CD8-positive, alpha-beta memory T cell (primary cell): ENCODE measurements at regions not wholly inside any gene's neighbourhood (a gene's known extent, or its start where the extent isn't known, plus 50 kb on each side); places are given as distances from the start of the nearest gene placed in this dataset.

Source experiments
- CTCF ChIA-PET: fragments of 350-600 bp; sonication (Branson Sonifier 250); formaldehyde crosslinking; loops from one replicate; lab custom pipeline; 2021; ENCODE audit warnings: antibody characterized with exemption; lab: Charles Lee
- POLR2A ChIA-PET: fragments of 350-600 bp; sonication (Branson Sonifier 250); formaldehyde crosslinking; loops from one replicate; lab custom pipeline; 2021; ENCODE audit warnings: antibody characterized with exemption; lab: Charles Lee
- DNase-seq, 5 donors: peaks; one replicate each; pipeline versions ENCODE4 v3.0.0 to v3.0.0-alpha.2; 2020 to 2022; ENCODE audit warnings: mixed read lengths in 1 of 5
- H3K27ac ChIP-seq: one replicate; pipeline ENCODE4 v1.7.0; 2013; ENCODE audit warnings: low read depth, mild to moderate bottlenecking, low read length, moderate library complexity
- H3K27me3 ChIP-seq: 2 replicates; pipeline ENCODE4 v1.7.0; 2013; ENCODE audit warnings: low read length, mild to moderate bottlenecking; ENCODE audit not compliant: insufficient read depth, poor library complexity, severe bottlenecking
- H3K36me3 ChIP-seq: 2 replicates; pipeline ENCODE4 v1.7.0; 2013; ENCODE audit warnings: mild to moderate bottlenecking, low read length, moderate library complexity; ENCODE audit not compliant: insufficient read depth
- H3K4me1 ChIP-seq: 2 replicates; pipeline ENCODE4 v1.7.0; 2013; ENCODE audit warnings: mild to moderate bottlenecking, low read length, moderate library complexity; ENCODE audit not compliant: insufficient read depth
- H3K4me3 ChIP-seq: 2 replicates; pipeline ENCODE4 v1.7.0; 2013; ENCODE audit warnings: mild to moderate bottlenecking, low read length
- H3K9me3 ChIP-seq: 2 replicates; pipeline ENCODE4 v1.7.0; 2013; ENCODE audit warnings: mild to moderate bottlenecking, low read length
- H3K27ac Mint-ChIP-seq, 8 donors: one replicate each; pipeline ENCODE4 v1.8.0; 2020 to 2021; ENCODE audit warnings: mixed read lengths in 8 of 8, mild to moderate bottlenecking in 6 of 8, inconsistent platforms in 3 of 8, moderate library complexity in 3 of 8
- H3K27me3 Mint-ChIP-seq, 2 donors: one replicate each; pipeline ENCODE4 v1.8.0; 2020 to 2021; ENCODE audit warnings: mixed read lengths in 2 of 2, mild to moderate bottlenecking in 1 of 2, moderate library complexity in 1 of 2
- H3K36me3 Mint-ChIP-seq, 3 donors: one replicate each; pipeline ENCODE4 v1.8.0; 2020 to 2021; ENCODE audit warnings: mixed read lengths in 3 of 3, inconsistent platforms in 1 of 3, mild to moderate bottlenecking in 1 of 3
- H3K4me1 Mint-ChIP-seq, 3 donors: one replicate each; pipeline ENCODE4 v1.8.0; 2020 to 2021; ENCODE audit warnings: mixed read lengths in 3 of 3, inconsistent platforms in 1 of 3, mild to moderate bottlenecking in 1 of 3
- H3K4me3 Mint-ChIP-seq, 7 donors: one replicate each; pipeline ENCODE4 v1.8.0; 2020 to 2021; ENCODE audit warnings: mixed read lengths in 7 of 7, mild to moderate bottlenecking in 6 of 7, moderate library complexity in 4 of 7, inconsistent platforms in 2 of 7
- H3K9me3 Mint-ChIP-seq, 5 donors: one replicate each; pipeline ENCODE4 v1.8.0; 2020 to 2022; ENCODE audit warnings: mixed read lengths in 5 of 5, mild to moderate bottlenecking in 3 of 5, moderate library complexity in 2 of 5, inconsistent platforms in 1 of 5

DNA sequence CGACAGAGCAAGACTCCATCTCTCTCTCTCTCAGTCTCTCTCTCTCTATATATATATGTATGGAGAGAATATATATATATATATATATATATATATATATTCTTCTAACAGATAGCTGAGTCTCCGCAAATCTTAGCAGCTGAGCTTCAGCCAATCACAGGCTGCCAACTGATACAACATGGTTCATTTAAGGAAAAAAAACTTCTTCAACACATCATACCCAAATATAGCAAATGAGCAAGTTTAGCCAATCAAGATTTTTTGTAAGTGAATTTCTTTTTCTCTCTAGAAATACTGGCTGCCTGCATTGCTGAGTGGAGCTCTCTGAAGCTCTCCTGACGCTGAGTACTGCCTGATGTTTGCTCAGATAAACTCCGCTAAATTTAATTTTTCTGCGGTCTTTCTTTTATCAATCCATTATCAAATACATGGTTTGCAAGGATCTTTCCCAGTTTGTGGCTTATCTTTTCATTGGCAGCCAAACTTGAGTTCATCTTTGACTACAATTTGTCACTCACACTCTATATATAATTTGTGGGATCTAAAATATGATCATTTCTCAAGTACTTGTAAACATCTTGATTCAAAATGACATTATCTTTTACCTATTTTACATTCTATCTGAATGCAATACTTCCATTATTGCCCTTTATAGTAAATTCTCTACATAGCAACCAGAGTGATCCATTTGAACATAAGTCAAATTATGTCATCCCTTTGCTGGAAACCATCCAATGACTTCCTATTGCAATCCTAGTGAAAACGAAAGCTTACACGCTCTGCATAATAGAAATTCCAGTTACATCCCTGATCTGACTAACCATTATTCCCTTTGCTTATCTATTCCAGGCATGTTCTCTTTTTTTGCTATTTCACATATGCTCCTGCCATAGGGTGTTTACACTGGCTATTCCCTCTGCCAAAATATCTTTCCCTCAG is 2131.7 kb downstream of the MRPL39 start:
- CTCF ChIA-PET = no interaction called here
- Histone ChIP-seq H3K4me3 (no peak overlapping the region), H3K27ac (no peak overlapping the region), H3K9me3 (no peaks in the 10 kb centered on the region), H3K27me3 (no peaks in the 10 kb centered on the region), H3K4me1 (no peaks in the 10 kb centered on the region), H3K36me3 (no peaks in the 10 kb centered on the region)
- Mint-ChIP-seq H3K4me1 (no peaks in the 10 kb centered on the region), H3K9me3 (peaks cover 0 to 11% (median 2%) of the 10 kb centered on the region in 5 donors), H3K27me3 (no peaks in the 10 kb centered on the region), H3K36me3 (no peaks in the 10 kb centered on the region), H3K27ac (no peak overlapping the region), H3K4me3 (no peak overlapping the region)
- DNase-seq = no peak
- POLR2A ChIA-PET = no interaction called here

- POLR2A ChIA-PET = no interaction called here
- Mint-ChIP-seq H3K4me1 (no peaks in the 10 kb centered on the region), H3K9me3 (peaks cover 0 to 8% (median 2%) of the 10 kb centered on the region in 5 donors), H3K36me3 (no peaks in the 10 kb centered on the region), H3K4me3 (no peak overlapping the region), H3K27ac (no peak overlapping the region), H3K27me3 (no peaks in the 10 kb centered on the region)
- Histone ChIP-seq H3K27ac (no peak overlapping the region), H3K4me1 (no peaks in the 10 kb centered on the region), H3K27me3 (no peaks in the 10 kb centered on the region), H3K4me3 (no peak overlapping the region), H3K36me3 (no peaks in the 10 kb centered on the region), H3K9me3 (no peaks in the 10 kb centered on the region)
- no peak for DNase-seq
- CTCF ChIA-PET = no interaction called here
Measured at GRCh38 chr21:23471877-23472276, 2135.4 kb downstream of the MRPL39 start.

DNA sequence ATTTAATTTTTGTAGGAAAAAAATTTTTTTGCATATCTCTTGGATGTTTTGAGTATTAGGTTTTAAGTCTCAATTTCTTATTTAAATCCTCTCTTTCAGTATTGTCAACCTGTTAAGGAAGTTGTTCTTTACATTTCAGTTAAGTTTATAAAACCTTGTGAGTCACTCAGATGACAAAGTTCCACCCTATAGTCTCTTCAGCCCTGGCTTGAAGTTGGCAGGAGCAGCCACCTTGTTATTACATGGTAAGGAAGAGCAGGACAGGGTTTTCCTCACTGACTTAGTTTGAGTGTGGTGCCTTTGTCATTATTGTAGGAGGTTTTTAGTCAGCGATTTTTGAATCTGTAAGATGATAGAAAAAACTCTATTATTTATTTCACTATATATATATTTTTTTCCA is 2143.9 kb downstream of the MRPL39 start:
- no peaks in the 10 kb centered on the region for H3K36me3 ChIP-seq
- Mint-ChIP-seq H3K27ac (no peak overlapping the region), H3K36me3 (no peaks in the 10 kb centered on the region), H3K27me3 (no peaks in the 10 kb centered on the region), H3K4me1 (no peaks in the 10 kb centered on the region), H3K9me3 (peaks cover 2 to 24% (median 6%) of the 10 kb centered on the region in 5 donors), H3K4me3 (no peak overlapping the region)
- CTCF ChIA-PET = no interaction called here
- H3K4me1 ChIP-seq = no peaks in the 10 kb centered on the region
- no peaks in the 10 kb centered on the region for H3K9me3 ChIP-seq
- POLR2A ChIA-PET = no interaction called here
- H3K27me3 ChIP-seq = no peaks in the 10 kb centered on the region
- no peak for DNase-seq
- no peak overlapping the region for H3K4me3 ChIP-seq
- no peak overlapping the region for H3K27ac ChIP-seq

- POLR2A ChIA-PET = no interaction called here
- CTCF ChIA-PET = no interaction called here
- H3K9me3 ChIP-seq = no peaks in the 10 kb centered on the region
- H3K27ac ChIP-seq = no peak overlapping the region
- H3K27me3 ChIP-seq = no peaks in the 10 kb centered on the region
- H3K36me3 Mint-ChIP-seq = no peaks in the 10 kb centered on the region
- no peak overlapping the region for H3K27ac Mint-ChIP-seq
- H3K4me3 Mint-ChIP-seq = no peak overlapping the region
- H3K4me3 ChIP-seq = no peak overlapping the region
- H3K4me1 Mint-ChIP-seq = no peaks in the 10 kb centered on the region
- no peaks in the 10 kb centered on the region for H3K4me1 ChIP-seq
- H3K36me3 ChIP-seq = no peaks in the 10 kb centered on the region
- H3K27me3 Mint-ChIP-seq = no peaks in the 10 kb centered on the region
- H3K9me3 Mint-ChIP-seq = peaks cover 0 to 14% (median 6%) of the 10 kb centered on the region in 5 donors
- no peak for DNase-seq
Measured at GRCh38 chr21:23455676-23456075, 2151.6 kb downstream of the MRPL39 start.

GRCh38 chr21:23452384-23453083 is 2154.7 kb downstream of the MRPL39 start:
- DNase-seq = no peak
- no peak overlapping the region for H3K27ac Mint-ChIP-seq
- no peaks in the 10 kb centered on the region for H3K4me1 Mint-ChIP-seq

GRCh38 chr21:23445307-23445706 is 2162.0 kb downstream of the MRPL39 start:
- H3K27ac ChIP-seq = no peak overlapping the region
- no peaks in the 10 kb centered on the region for H3K4me1 ChIP-seq
- no peak for DNase-seq
- Mint-ChIP-seq H3K9me3 (peaks cover 0 to 18% (median 2%) of the 10 kb centered on the region in 5 donors), H3K36me3 (no peaks in the 10 kb centered on the region), H3K4me1 (no peaks in the 10 kb centered on the region), H3K27ac (no peak overlapping the region), H3K27me3 (no peaks in the 10 kb centered on the region), H3K4me3 (no peak overlapping the region)
- no peaks in the 10 kb centered on the region for H3K9me3 ChIP-seq
- H3K27me3 ChIP-seq = no peaks in the 10 kb centered on the region
- POLR2A ChIA-PET = no interaction called here
- H3K4me3 ChIP-seq = no peak overlapping the region
- CTCF ChIA-PET = no interaction called here
- no peaks in the 10 kb centered on the region for H3K36me3 ChIP-seq

More at GRCh38 chr21:23452384-23453083, 2154.7 kb downstream of the MRPL39 start:
- Histone ChIP-seq H3K9me3 (no peaks in the 10 kb centered on the region), H3K27ac (no peak overlapping the region), H3K4me1 (no peaks in the 10 kb centered on the region), H3K27me3 (no peaks in the 10 kb centered on the region), H3K4me3 (no peak overlapping the region), H3K36me3 (no peaks in the 10 kb centered on the region)
- H3K9me3 Mint-ChIP-seq = peaks cover 0 to 7% (median 3%) of the 10 kb centered on the region in 5 donors
- POLR2A ChIA-PET = no interaction called here
- CTCF ChIA-PET = no interaction called here
- H3K36me3 Mint-ChIP-seq = no peaks in the 10 kb centered on the region
- no peak overlapping the region for H3K4me3 Mint-ChIP-seq
- H3K27me3 Mint-ChIP-seq = no peaks in the 10 kb centered on the region

DNA sequence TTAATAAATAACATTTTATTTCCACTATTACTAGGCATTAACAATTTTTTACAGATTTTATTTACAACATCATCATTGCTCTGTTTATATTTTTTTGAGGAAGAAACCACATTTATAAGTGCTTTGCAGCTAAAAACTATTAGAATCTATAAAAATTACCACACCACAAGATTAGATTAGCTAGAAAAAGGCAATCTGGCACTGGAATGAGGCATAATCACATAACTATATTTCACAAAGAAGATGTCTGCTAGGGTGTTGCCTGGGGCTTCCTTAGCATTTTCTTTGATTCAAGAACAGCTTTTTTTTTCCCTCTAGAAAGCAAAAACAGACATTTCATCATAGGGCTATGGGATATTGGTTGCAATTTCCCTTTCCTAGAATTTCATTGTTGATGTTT is 2169.2 kb downstream of the MRPL39 start:
- Mint-ChIP-seq H3K4me3 (no peak overlapping the region), H3K9me3 (peaks cover 1 to 16% (median 6%) of the 10 kb centered on the region in 5 donors), H3K27me3 (no peaks in the 10 kb centered on the region), H3K4me1 (no peaks in the 10 kb centered on the region), H3K36me3 (no peaks in the 10 kb centered on the region), H3K27ac (no peak overlapping the region)
- H3K4me1 ChIP-seq = no peaks in the 10 kb centered on the region
- H3K9me3 ChIP-seq = no peaks in the 10 kb centered on the region
- no peaks in the 10 kb centered on the region for H3K27me3 ChIP-seq
- DNase-seq = no peak
- no peak overlapping the region for H3K27ac ChIP-seq
- CTCF ChIA-PET = no interaction called here
- no peaks in the 10 kb centered on the region for H3K36me3 ChIP-seq
- H3K4me3 ChIP-seq = no peak overlapping the region
- POLR2A ChIA-PET = no interaction called here

DNA sequence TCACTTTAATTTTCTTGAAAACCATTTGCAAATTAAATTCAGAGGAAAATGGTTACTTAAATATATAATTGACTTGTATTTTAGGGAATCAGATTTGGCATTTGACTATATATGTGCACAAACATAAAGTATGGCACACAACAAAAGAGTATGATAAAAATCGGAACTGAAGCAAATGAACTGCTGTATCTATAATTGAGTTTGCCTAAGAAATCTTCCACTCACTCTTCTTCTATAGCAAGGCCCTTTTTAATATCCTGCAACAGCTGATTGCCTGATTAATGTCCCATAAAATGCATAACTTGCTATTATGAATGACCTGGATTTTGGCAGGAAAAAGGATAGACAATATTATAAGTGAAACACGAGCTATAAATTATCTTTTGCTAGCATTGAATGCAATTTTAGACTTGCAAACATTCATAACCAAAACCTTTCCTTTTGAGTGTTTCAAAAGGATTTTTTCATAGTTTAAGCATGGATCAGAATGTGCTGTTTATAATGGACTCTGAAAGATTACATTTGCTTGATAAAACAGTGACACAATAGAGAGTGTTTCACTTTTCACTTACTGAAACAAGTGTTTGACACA is 2204.3 kb downstream of the MRPL39 start:
- no peak overlapping the region for H3K4me3 Mint-ChIP-seq
- ChIA-PET POLR2A (no interaction called here), CTCF (no interaction called here)
- no peak for DNase-seq
- peaks cover 0 to 10% (median 5%) of the 10 kb centered on the region in 5 donors for H3K9me3 Mint-ChIP-seq
- no peaks in the 10 kb centered on the region for H3K9me3 ChIP-seq
- no peak overlapping the region for H3K27ac Mint-ChIP-seq
- H3K4me1 Mint-ChIP-seq = no peaks in the 10 kb centered on the region
- H3K27me3 Mint-ChIP-seq = no peaks in the 10 kb centered on the region
- H3K27ac ChIP-seq = no peak overlapping the region
- no peak overlapping the region for H3K4me3 ChIP-seq
- H3K4me1 ChIP-seq = no peaks in the 10 kb centered on the region
- H3K27me3 ChIP-seq = no peaks in the 10 kb centered on the region
- no peaks in the 10 kb centered on the region for H3K36me3 Mint-ChIP-seq
- no peaks in the 10 kb centered on the region for H3K36me3 ChIP-seq
